H9 (cell line): ENCODE measurements at regions not wholly inside any gene's neighbourhood (a gene's known extent, or its start where the extent isn't known, plus 50 kb on each side); places are given as distances from the start of the nearest gene placed in this dataset.

Experiments
- DNase-seq: peaks from one replicate; pipeline ENCODE4 v3.0.0-alpha.2; 2017
- H2AFZ ChIP-seq: one replicate; pipeline ENCODE4 v1.6.1; 2013; ENCODE audit warnings: mild to moderate bottlenecking, low read length, control low read depth, moderate library complexity
- H2AK5ac ChIP-seq: 2 replicates; pipeline ENCODE4 v1.6.1; 2013; ENCODE audit warnings: low read length, control low read depth, mixed read lengths; ENCODE audit not compliant: insufficient read length
- H2BK120ac ChIP-seq: one replicate; pipeline ENCODE4 v1.6.1; 2013; ENCODE audit warnings: low read depth, mild to moderate bottlenecking, low read length, control low read depth, inconsistent platforms; ENCODE audit not compliant: poor library complexity, severe bottlenecking
- H2BK12ac ChIP-seq: 2 replicates; pipeline ENCODE4 v1.6.1; 2013; ENCODE audit warnings: low read length, control low read depth, mixed read lengths, low read depth; ENCODE audit not compliant: insufficient read length
- H2BK15ac ChIP-seq: 2 replicates; pipeline ENCODE4 v1.6.1; 2013; ENCODE audit warnings: low read depth, low read length, control low read depth
- H2BK20ac ChIP-seq: one replicate; pipeline ENCODE4 v1.6.1; 2013; ENCODE audit warnings: low read depth, mild to moderate bottlenecking, low read length, control low read depth, inconsistent platforms; ENCODE audit not compliant: poor library complexity, severe bottlenecking
- H2BK5ac ChIP-seq: 2 replicates; pipeline ENCODE4 v1.6.1; 2013; ENCODE audit warnings: low read length, control low read depth, mixed read lengths; ENCODE audit not compliant: insufficient read length
- H3K14ac ChIP-seq: 2 replicates; pipeline ENCODE4 v1.6.1; 2013; ENCODE audit warnings: low read length, control low read depth; ENCODE audit not compliant: insufficient read depth
- H3K18ac ChIP-seq: 2 replicates; pipeline ENCODE4 v1.6.1; 2013; ENCODE audit warnings: low read depth, mild to moderate bottlenecking, mixed read lengths, low read length, control low read depth; ENCODE audit not compliant: insufficient read length
- H3K23ac ChIP-seq: 2 replicates; pipeline ENCODE4 v1.6.1; 2013; ENCODE audit warnings: low read length, control low read depth, mixed read lengths, low read depth; ENCODE audit not compliant: insufficient read length
- H3K23me2 ChIP-seq: 2 replicates; pipeline ENCODE4 v1.6.1; 2013; ENCODE audit warnings: low read depth, mild to moderate bottlenecking, mixed read lengths, low read length, control low read depth; ENCODE audit not compliant: insufficient read length, poor library complexity, severe bottlenecking
- H3K27ac ChIP-seq: 2 replicates; pipeline ENCODE4 v1.5.1; 2013; ENCODE audit warnings: low read length, control low read depth, mixed read lengths, low read depth; ENCODE audit not compliant: insufficient read length
- H3K27me3 ChIP-seq: 2 replicates; pipeline ENCODE4 v1.6.1; 2013; ENCODE audit warnings: low read length, control low read depth, inconsistent platforms; ENCODE audit not compliant: insufficient read depth
- H3K4ac ChIP-seq: 2 replicates; pipeline ENCODE4 v1.6.1; 2013; ENCODE audit warnings: low read depth, mild to moderate bottlenecking, control low read depth, inconsistent platforms, low read length, moderate library complexity
- H3K4me1 ChIP-seq: 2 replicates; pipeline ENCODE4 v1.6.1; 2013; ENCODE audit warnings: low read length, control low read depth, inconsistent platforms; ENCODE audit not compliant: insufficient read depth
- H3K4me2 ChIP-seq: 2 replicates; pipeline ENCODE4 v1.6.1; 2013; ENCODE audit warnings: low read length, control low read depth, mixed read lengths; ENCODE audit not compliant: insufficient read length, insufficient read depth
- H3K56ac ChIP-seq: 2 replicates; pipeline ENCODE4 v1.6.1; 2013; ENCODE audit warnings: low read depth, mild to moderate bottlenecking, mixed read lengths, low read length, control low read depth; ENCODE audit not compliant: insufficient read length
- H3K79me1 ChIP-seq: 2 replicates; pipeline ENCODE4 v1.6.1; 2013; ENCODE audit warnings: low read depth, mild to moderate bottlenecking, moderate library complexity, low read length, control low read depth, inconsistent platforms; ENCODE audit not compliant: insufficient read depth, poor library complexity, severe bottlenecking
- H3K79me2 ChIP-seq: 2 replicates; pipeline ENCODE4 v1.6.1; 2013; ENCODE audit warnings: low read length, control low read depth, inconsistent platforms; ENCODE audit not compliant: insufficient read depth
- H3K9ac ChIP-seq: 2 replicates; pipeline ENCODE4 v1.6.1; 2013; ENCODE audit warnings: low read length, control low read depth, mixed read lengths; ENCODE audit not compliant: insufficient read length; ENCODE audit errors: extremely low read depth
- H3K9me3 ChIP-seq: one replicate; pipeline ENCODE4 v1.6.1; 2013; ENCODE audit warnings: low read depth, low read length, inconsistent platforms; ENCODE audit not compliant: control insufficient read depth
- H3T11ph ChIP-seq: one replicate; pipeline ENCODE4 v1.6.1; 2013; ENCODE audit warnings: mild to moderate bottlenecking, low read length, control low read depth, inconsistent platforms
- H4K20me1 ChIP-seq: one replicate; pipeline ENCODE4 v1.6.1; 2013; ENCODE audit not compliant: control insufficient read depth, insufficient read length, insufficient read depth
- H4K5ac ChIP-seq: 2 replicates; pipeline ENCODE4 v1.6.1; 2013; ENCODE audit warnings: low read depth, mild to moderate bottlenecking, mixed read lengths, low read length, control low read depth; ENCODE audit not compliant: insufficient read length
- H4K8ac ChIP-seq: replicated peaks from 2 replicates; pipeline ENCODE4 v1.6.1; 2013; ENCODE audit warnings: low read length, control low read depth, mixed read lengths, low read depth; ENCODE audit not compliant: insufficient read length
- H4K91ac ChIP-seq: 2 replicates; pipeline ENCODE4 v1.6.1; 2013; ENCODE audit warnings: low read depth, mild to moderate bottlenecking, moderate library complexity, mixed read lengths, low read length, control low read depth; ENCODE audit not compliant: insufficient read length
- H3K27ac Mint-ChIP-seq, 3 experiments: 2 replicates in 2 of 3; 3 replicates in 1 of 3; pipeline ENCODE4 v1.8.0; 2020 to 2021; ENCODE audit warnings: mixed read lengths in 3 of 3, mild to moderate bottlenecking in 1 of 3, moderate library complexity in 1 of 3
- H3K27me3 Mint-ChIP-seq: 2 replicates; pipeline ENCODE4 v1.8.0; 2021; ENCODE audit warnings: low read depth, mild to moderate bottlenecking, moderate library complexity, mixed read lengths
- H3K36me3 Mint-ChIP-seq, 3 experiments: 2 replicates in 2 of 3; 3 replicates in 1 of 3; pipeline ENCODE4 v1.8.0; 2020 to 2021; ENCODE audit warnings: low read depth in 3 of 3, mixed read lengths in 3 of 3; ENCODE audit not compliant: insufficient read depth in 1 of 3
- H3K4me1 Mint-ChIP-seq, 2 experiments: 2 replicates each; pipeline ENCODE4 v1.8.0; 2020; ENCODE audit warnings: mixed read lengths in 2 of 2
- H3K4me3 Mint-ChIP-seq, 2 experiments: 2 replicates in 1 of 2; 3 replicates in 1 of 2; pipeline ENCODE4 v1.8.0; 2020 to 2021; ENCODE audit warnings: mild to moderate bottlenecking in 2 of 2, mixed read lengths in 2 of 2, moderate library complexity in 1 of 2
- H3K9me3 Mint-ChIP-seq, 2 experiments: 2 replicates in 1 of 2; 3 replicates in 1 of 2; pipeline ENCODE4 v1.8.0; 2020; ENCODE audit warnings: mild to moderate bottlenecking in 2 of 2, mixed read lengths in 2 of 2, moderate library complexity in 1 of 2
- WGBS: extraction: QIAGEN DNeasy Blood & Tissue Kit; methylation state at CpG from one replicate; pipeline ENCODE4 v1.1.7; 2013; ENCODE audit warnings: missing lambda C conversion rate, low lambda C conversion rate, mixed read lengths; ENCODE audit not compliant: insufficient read length; ENCODE audit errors: extremely low coverage; 5-methylcytosine and 5-hydroxymethylcytosine counted together
- TF ChIP-seq, protein P1 (sequence below): fragments of 200-600 bp; sonication (generic); conservative IDR thresholded peaks from 3 replicates; pipeline ENCODE4 v1.8.0; 2021; ENCODE audit warnings: antibody characterized with exemption, mild to moderate bottlenecking

DNA sequence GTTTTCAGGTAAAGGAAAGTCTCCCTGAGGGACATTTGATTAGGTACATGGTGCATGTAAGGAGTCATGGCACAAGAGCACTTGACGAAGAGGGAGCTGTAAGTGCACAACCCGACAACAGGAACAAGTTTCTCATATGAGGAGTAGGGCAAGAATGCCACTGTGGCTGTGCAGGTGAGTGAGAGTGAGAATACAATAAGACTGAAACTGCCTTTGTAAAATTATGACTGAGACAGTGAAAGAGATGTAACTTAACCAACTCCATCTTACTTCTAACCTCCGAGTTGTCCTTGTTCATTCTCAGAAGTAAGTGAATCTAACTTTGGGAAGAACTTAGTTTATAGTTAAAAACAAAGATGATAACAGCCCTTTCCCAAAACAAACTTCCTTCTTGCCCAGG lies 1025.8 kb upstream of the CNTNAP5 start:
- H2AFZ ChIP-seq = no peak overlapping the region
- peak overlapping the region; percentile 18 for H3K27ac ChIP-seq
- peaks cover 0 to 6% of the 10 kb centered on the region in 2 experiments; a peak in 2 of 5 replicates for H3K9me3 Mint-ChIP-seq
- H3K4me2 ChIP-seq = no peak overlapping the region
- H3K79me1 ChIP-seq = no peaks in the 10 kb centered on the region
- no peak overlapping the region for H2BK12ac ChIP-seq
- no peak overlapping the region for H4K5ac ChIP-seq
- H3K27me3 ChIP-seq = no peaks in the 10 kb centered on the region
- no peaks in the 10 kb centered on the region; the same call in 1 of the 2 replicates for H3K27me3 Mint-ChIP-seq
- H3K36me3 Mint-ChIP-seq = peaks cover 0 to 4% (median 3%) of the 10 kb centered on the region in 3 experiments; a peak in 5 of 7 replicates
- peaks cover 7% of the 10 kb centered on the region for H3K4me1 ChIP-seq
- no peaks in the 10 kb centered on the region for H3K23me2 ChIP-seq
- no peak overlapping the region for H3K23ac ChIP-seq
- H3K9ac ChIP-seq = no peak overlapping the region
- peak overlapping the region in 1 of 2 experiments; percentile 30; a peak in 1 of 5 replicates for H3K4me3 Mint-ChIP-seq
- H3K27ac Mint-ChIP-seq = peak overlapping the region; percentile 24 to 90 (median 74)
- no peak overlapping the region for H2BK15ac ChIP-seq
- peaks cover 30 to 36% of the 10 kb centered on the region in 2 experiments for H3K4me1 Mint-ChIP-seq
- H3K14ac ChIP-seq = no peak overlapping the region
- no CpG with 5 or more reads among the region's 3 CpGs for WGBS
- H3T11ph ChIP-seq = no peak overlapping the region
- H3K4ac ChIP-seq = no peak overlapping the region
- no peaks in the 10 kb centered on the region for H3K79me2 ChIP-seq
- H4K20me1 ChIP-seq = no peaks in the 10 kb centered on the region
- no peak overlapping the region for H2BK120ac ChIP-seq
- no peak overlapping the region for H3K18ac ChIP-seq
- no peaks in the 10 kb centered on the region for H3K9me3 ChIP-seq
- no peak overlapping the region for H4K8ac ChIP-seq
- no peak overlapping the region for H2BK20ac ChIP-seq
- no peak overlapping the region for H3K56ac ChIP-seq
- no peak overlapping the region for H4K91ac ChIP-seq
- H2AK5ac ChIP-seq = no peak overlapping the region
- DNase-seq = no peak
- H2BK5ac ChIP-seq = no peak overlapping the region
- TF ChIP-seq, protein P1, sequence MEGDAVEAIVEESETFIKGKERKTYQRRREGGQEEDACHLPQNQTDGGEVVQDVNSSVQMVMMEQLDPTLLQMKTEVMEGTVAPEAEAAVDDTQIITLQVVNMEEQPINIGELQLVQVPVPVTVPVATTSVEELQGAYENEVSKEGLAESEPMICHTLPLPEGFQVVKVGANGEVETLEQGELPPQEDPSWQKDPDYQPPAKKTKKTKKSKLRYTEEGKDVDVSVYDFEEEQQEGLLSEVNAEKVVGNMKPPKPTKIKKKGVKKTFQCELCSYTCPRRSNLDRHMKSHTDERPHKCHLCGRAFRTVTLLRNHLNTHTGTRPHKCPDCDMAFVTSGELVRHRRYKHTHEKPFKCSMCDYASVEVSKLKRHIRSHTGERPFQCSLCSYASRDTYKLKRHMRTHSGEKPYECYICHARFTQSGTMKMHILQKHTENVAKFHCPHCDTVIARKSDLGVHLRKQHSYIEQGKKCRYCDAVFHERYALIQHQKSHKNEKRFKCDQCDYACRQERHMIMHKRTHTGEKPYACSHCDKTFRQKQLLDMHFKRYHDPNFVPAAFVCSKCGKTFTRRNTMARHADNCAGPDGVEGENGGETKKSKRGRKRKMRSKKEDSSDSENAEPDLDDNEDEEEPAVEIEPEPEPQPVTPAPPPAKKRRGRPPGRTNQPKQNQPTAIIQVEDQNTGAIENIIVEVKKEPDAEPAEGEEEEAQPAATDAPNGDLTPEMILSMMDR = no peak
